CD4-positive, alpha-beta memory T cell (primary cell): ENCODE measurements at regions not wholly inside any gene's neighbourhood (a gene's known extent, or its start where the extent isn't known, plus 50 kb on each side); places are given as distances from the start of the nearest gene placed in this dataset.

Source experiments
- CTCF ChIA-PET: fragments of 350-600 bp; sonication (Branson Sonifier 250); formaldehyde crosslinking; loops from one replicate; lab custom pipeline; 2021; ENCODE audit warnings: inconsistent platforms; ENCODE audit not compliant: partially characterized antibody; lab: Charles Lee
- POLR2A ChIA-PET: fragments of 350-600 bp; sonication (Branson Sonifier 250); formaldehyde crosslinking; loops from one replicate; lab custom pipeline; 2021; ENCODE audit not compliant: partially characterized antibody; lab: Charles Lee
- DNase-seq, 5 donors: peaks; one replicate each; pipeline versions ENCODE4 v3.0.0 to v3.0.0-alpha.2; 2020 to 2022; ENCODE audit warnings: mixed read lengths in 1 of 5
- H3K27ac ChIP-seq: one replicate; pipeline ENCODE4 v1.7.0; 2013; ENCODE audit warnings: low read depth, low read length
- H3K27me3 ChIP-seq: 2 replicates; pipeline ENCODE4 v1.7.0; 2013; ENCODE audit warnings: mild to moderate bottlenecking, low read length, moderate library complexity; ENCODE audit not compliant: insufficient read depth
- H3K36me3 ChIP-seq: 2 replicates; pipeline ENCODE4 v1.7.0; 2013; ENCODE audit warnings: mild to moderate bottlenecking, low read length, moderate library complexity; ENCODE audit not compliant: insufficient read depth
- H3K4me1 ChIP-seq: 2 replicates; pipeline ENCODE4 v1.7.0; 2013; ENCODE audit warnings: mild to moderate bottlenecking, low read length, moderate library complexity; ENCODE audit not compliant: insufficient read depth
- H3K4me3 ChIP-seq, 2 donors: one replicate each; pipeline ENCODE4 v1.7.0; 2013; ENCODE audit warnings: low read length in 2 of 2, mild to moderate bottlenecking in 1 of 2
- H3K9me3 ChIP-seq, 2 donors: one replicate each; pipeline ENCODE4 v1.7.0; 2013; ENCODE audit warnings: low read length in 2 of 2, control low read depth in 1 of 2; ENCODE audit not compliant: control insufficient read depth in 1 of 2
- H3K27ac Mint-ChIP-seq, 7 donors: one replicate each; pipeline ENCODE4 v1.8.0; 2020 to 2021; ENCODE audit warnings: mixed read lengths in 7 of 7, mild to moderate bottlenecking in 6 of 7, inconsistent platforms in 3 of 7, moderate library complexity in 3 of 7
- H3K27me3 Mint-ChIP-seq, 2 donors: one replicate each; pipeline ENCODE4 v1.8.0; 2020 to 2021; ENCODE audit warnings: mixed read lengths in 2 of 2
- H3K36me3 Mint-ChIP-seq, 2 donors: one replicate each; pipeline ENCODE4 v1.8.0; 2020 to 2021; ENCODE audit warnings: mixed read lengths in 2 of 2, inconsistent platforms in 1 of 2, mild to moderate bottlenecking in 1 of 2
- H3K4me1 Mint-ChIP-seq, 4 donors: one replicate each; pipeline ENCODE4 v1.8.0; 2020 to 2021; ENCODE audit warnings: mixed read lengths in 4 of 4, mild to moderate bottlenecking in 1 of 4
- H3K4me3 Mint-ChIP-seq, 8 donors: one replicate each; pipeline ENCODE4 v1.8.0; 2020 to 2021; ENCODE audit warnings: mixed read lengths in 8 of 8, mild to moderate bottlenecking in 7 of 8, moderate library complexity in 6 of 8, inconsistent platforms in 3 of 8
- H3K9me3 Mint-ChIP-seq, 8 donors: one replicate each; pipeline ENCODE4 v1.8.0; 2020 to 2021; ENCODE audit warnings: mixed read lengths in 8 of 8, mild to moderate bottlenecking in 5 of 8, inconsistent platforms in 3 of 8, moderate library complexity in 1 of 8
- intact Hi-C: fragments of 100-400 bp; cut with micrococcal nuclease; formaldehyde crosslinking; loops from one replicate; pipeline ENCODE4 v1.15.1; 2023

GRCh38 chr10:65565246-65565645, 1360.6 kb upstream of the LRRTM3 start:
- no peaks in the 10 kb centered on the region for H3K27me3 Mint-ChIP-seq
- no peak for DNase-seq
- Histone ChIP-seq H3K4me1 (no peaks in the 10 kb centered on the region), H3K36me3 (no peaks in the 10 kb centered on the region), H3K4me3 (no peak overlapping the region), H3K9me3 (no peaks in the 10 kb centered on the region), H3K27me3 (no peaks in the 10 kb centered on the region), H3K27ac (no peak overlapping the region)
- H3K36me3 Mint-ChIP-seq, result no peaks in the 10 kb centered on the region
- CTCF ChIA-PET, result no interaction called here
- H3K27ac Mint-ChIP-seq, result no peak overlapping the region
- intact Hi-C loops, result no loop called here
- POLR2A ChIA-PET, result no interaction called here
- H3K9me3 Mint-ChIP-seq, result peaks cover 0 to 14% (median 3%) of the 10 kb centered on the region in 8 donors
- no peak overlapping the region for H3K4me3 Mint-ChIP-seq
- H3K4me1 Mint-ChIP-seq, result no peaks in the 10 kb centered on the region

DNA sequence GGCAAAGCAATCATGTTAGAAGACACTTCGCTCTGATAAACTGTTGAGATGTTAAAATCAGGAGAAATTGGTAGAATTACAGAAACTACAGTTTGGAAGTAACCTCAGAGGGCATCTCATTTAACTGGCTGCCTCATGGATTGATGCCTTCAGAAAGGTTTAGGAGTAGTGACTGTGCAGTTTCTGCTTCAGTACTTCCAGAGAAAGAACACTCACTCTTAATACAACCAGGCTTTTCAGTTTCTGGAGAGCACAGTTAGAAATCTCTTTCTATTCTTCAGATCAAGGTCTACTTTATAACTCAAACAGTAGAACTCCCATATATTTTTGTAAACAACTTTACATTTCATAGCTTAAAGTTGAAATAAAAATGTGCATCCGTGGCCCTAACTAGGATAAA, 1358.9 kb upstream of the LRRTM3 start:
- intact Hi-C loops, result no loop called here
- no peaks in the 10 kb centered on the region for H3K36me3 ChIP-seq
- POLR2A ChIA-PET, result no interaction called here
- Mint-ChIP-seq H3K27ac (no peak overlapping the region), H3K36me3 (no peaks in the 10 kb centered on the region), H3K4me3 (no peak overlapping the region), H3K4me1 (no peaks in the 10 kb centered on the region), H3K27me3 (no peaks in the 10 kb centered on the region), H3K9me3 (peaks cover 0 to 8% (median 2%) of the 10 kb centered on the region in 8 donors)
- no peak overlapping the region for H3K4me3 ChIP-seq
- DNase-seq, result no peak
- no peaks in the 10 kb centered on the region for H3K4me1 ChIP-seq
- no peak overlapping the region for H3K27ac ChIP-seq
- no peaks in the 10 kb centered on the region for H3K27me3 ChIP-seq
- no peaks in the 10 kb centered on the region for H3K9me3 ChIP-seq
- CTCF ChIA-PET, result no interaction called here

DNA sequence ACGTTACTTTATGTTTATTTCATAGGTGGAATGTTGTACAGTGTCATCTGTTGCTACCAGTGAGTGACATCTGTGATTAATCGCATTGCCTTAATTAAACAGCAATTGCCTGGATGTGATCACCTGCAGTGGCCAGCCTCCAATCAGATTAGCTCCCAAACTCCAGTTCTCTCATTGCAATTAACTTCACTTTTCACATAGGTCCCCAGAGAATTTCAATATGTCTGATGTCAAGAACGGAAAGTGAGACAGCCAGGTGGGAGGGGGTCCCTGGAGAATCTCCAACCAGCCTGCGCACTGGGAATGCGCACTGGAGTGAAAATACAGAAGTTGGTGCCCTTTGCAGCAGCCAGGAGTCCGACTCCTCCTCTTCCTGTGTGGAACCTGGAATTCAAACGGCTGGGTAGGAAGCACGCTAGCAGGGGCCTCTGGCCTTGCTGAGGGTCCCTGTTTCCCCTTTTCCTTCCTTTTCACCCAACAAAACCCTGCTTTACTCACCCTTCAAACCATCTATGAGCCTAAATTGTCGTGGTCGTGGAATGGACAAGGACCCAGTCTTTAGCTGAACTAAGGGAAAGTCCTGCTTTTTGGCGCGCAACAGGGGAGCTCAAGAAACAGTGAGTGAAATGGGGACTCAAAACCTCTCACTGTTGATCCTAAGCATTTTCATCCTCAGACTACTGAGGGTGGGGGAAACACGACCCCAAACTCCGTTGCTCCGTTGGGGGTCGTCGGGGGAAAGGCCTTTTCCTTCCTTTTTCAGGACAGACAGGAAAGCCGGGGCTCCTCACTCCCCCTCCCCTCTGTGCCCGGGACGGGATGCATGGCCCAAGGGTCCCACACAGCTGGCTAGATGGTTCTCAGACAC, 1355.5 kb upstream of the LRRTM3 start:
- H3K27ac Mint-ChIP-seq, result no peak overlapping the region
- no peaks in the 10 kb centered on the region for H3K36me3 Mint-ChIP-seq
- ChIA-PET POLR2A (no interaction called here), CTCF (no interaction called here)
- H3K9me3 ChIP-seq, result no peaks in the 10 kb centered on the region
- no peaks in the 10 kb centered on the region for H3K27me3 Mint-ChIP-seq
- no peaks in the 10 kb centered on the region for H3K27me3 ChIP-seq
- intact Hi-C loops, result no loop called here
- H3K4me1 ChIP-seq, result no peaks in the 10 kb centered on the region
- no peaks in the 10 kb centered on the region for H3K4me1 Mint-ChIP-seq
- no peak for DNase-seq
- H3K4me3 ChIP-seq, result no peak overlapping the region
- H3K4me3 Mint-ChIP-seq, result no peak overlapping the region
- no peaks in the 10 kb centered on the region for H3K36me3 ChIP-seq
- H3K9me3 Mint-ChIP-seq, result peaks cover 0 to 13% (median 3%) of the 10 kb centered on the region in 8 donors
- no peak overlapping the region for H3K27ac ChIP-seq

DNA sequence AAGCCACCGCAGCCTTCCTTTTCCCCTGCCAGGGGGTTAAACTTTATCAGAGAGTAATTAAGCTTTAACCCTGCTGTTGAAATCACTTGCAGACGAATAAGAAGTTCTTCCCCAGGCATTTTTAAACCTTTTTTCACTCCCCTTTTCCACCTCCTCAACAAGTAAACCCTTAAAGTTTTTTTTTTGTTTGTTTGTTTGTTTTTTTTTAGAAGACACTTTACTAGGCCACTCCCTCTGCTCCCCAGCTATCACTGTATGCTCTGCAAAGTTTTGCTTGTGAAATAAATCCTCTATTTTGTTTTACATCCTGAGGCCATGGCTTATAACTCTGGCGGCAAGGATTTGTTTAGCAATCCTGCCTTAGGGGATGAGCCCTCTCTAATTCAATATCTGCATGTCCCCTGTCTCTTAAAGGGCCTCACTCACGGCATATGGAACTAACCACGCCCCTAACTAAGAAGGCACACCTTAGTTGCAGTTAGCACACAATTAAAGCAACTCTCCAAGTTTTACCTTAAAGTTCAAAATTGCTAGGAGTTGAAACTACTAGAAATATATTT, 1354.7 kb upstream of the LRRTM3 start:
- no peaks in the 10 kb centered on the region for H3K9me3 ChIP-seq
- intact Hi-C loops, result no loop called here
- H3K27me3 ChIP-seq, result no peaks in the 10 kb centered on the region
- no peak overlapping the region for H3K27ac Mint-ChIP-seq
- no peaks in the 10 kb centered on the region for H3K4me1 Mint-ChIP-seq
- no peaks in the 10 kb centered on the region for H3K4me1 ChIP-seq
- no peaks in the 10 kb centered on the region for H3K36me3 Mint-ChIP-seq
- no peaks in the 10 kb centered on the region for H3K36me3 ChIP-seq
- peak overlapping the region in 1 of 8 donors; percentile 18 for H3K4me3 Mint-ChIP-seq
- H3K27ac ChIP-seq, result no peak overlapping the region
- no peaks in the 10 kb centered on the region for H3K27me3 Mint-ChIP-seq
- ChIA-PET POLR2A (no interaction called here), CTCF (no interaction called here)
- peaks cover 0 to 13% (median 3%) of the 10 kb centered on the region in 8 donors for H3K9me3 Mint-ChIP-seq
- DNase-seq, result no peak
- H3K4me3 ChIP-seq, result no peak overlapping the region

DNA sequence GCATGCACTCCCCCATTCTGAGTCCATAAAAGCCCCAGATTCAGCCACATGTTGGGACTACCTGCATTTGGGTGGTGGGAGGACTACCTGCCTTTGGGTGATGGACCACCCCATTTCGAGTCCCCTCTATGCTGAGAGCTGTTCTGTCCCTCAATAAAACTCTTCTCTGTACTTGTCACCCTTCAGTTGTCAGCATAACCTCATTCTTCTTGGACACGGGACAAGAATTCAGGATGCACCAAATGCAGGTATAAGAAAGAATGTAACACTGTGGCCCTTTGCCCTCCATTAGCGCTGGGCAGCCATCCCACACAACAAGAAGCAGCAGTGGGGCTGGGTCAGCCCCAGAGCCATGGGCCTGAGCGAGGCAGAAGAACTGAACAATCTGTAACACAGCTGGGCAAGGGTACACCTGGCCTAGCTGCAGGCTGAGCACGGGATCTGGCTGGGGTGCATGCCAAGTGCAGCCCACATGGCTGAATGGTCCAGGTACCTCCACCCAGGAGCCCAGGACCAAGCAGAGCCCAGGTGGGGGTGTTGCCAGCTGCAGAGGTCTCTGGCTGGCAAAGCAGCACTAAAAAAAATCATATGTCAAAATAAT, 1344.3 kb upstream of the LRRTM3 start:
- peaks cover 0 to 7% of the 10 kb centered on the region in 2 donors for H3K9me3 ChIP-seq
- no peak overlapping the region for H3K4me3 Mint-ChIP-seq
- intact Hi-C loops, result no loop called here

GRCh38 chr10:65602182-65602865, 1323.5 kb upstream of the LRRTM3 start:
- no peaks in the 10 kb centered on the region for H3K4me1 Mint-ChIP-seq
- no peaks in the 10 kb centered on the region for H3K27me3 Mint-ChIP-seq
- no peaks in the 10 kb centered on the region for H3K9me3 ChIP-seq
- H3K4me3 ChIP-seq, result no peak overlapping the region
- CTCF ChIA-PET, result no interaction called here
- no peaks in the 10 kb centered on the region for H3K27me3 ChIP-seq
- POLR2A ChIA-PET, result no interaction called here
- H3K27ac Mint-ChIP-seq, result no peak overlapping the region
- DNase-seq, result no peak
- peaks cover 0 to 24% (median 6%) of the 10 kb centered on the region in 8 donors for H3K9me3 Mint-ChIP-seq
- intact Hi-C loops, result no loop called here
- H3K27ac ChIP-seq, result no peak overlapping the region
- no peak overlapping the region for H3K4me3 Mint-ChIP-seq
- H3K36me3 Mint-ChIP-seq, result no peaks in the 10 kb centered on the region
- no peaks in the 10 kb centered on the region for H3K36me3 ChIP-seq
- H3K4me1 ChIP-seq, result no peaks in the 10 kb centered on the region

More for the DNA sequence above, 1344.3 kb upstream of the LRRTM3 start:
- H3K27ac ChIP-seq, result no peak overlapping the region
- H3K4me3 ChIP-seq, result no peak overlapping the region
- H3K4me1 ChIP-seq, result no peaks in the 10 kb centered on the region
- CTCF ChIA-PET, result no interaction called here
- no peak for DNase-seq
- no peaks in the 10 kb centered on the region for H3K27me3 Mint-ChIP-seq
- no peaks in the 10 kb centered on the region for H3K36me3 Mint-ChIP-seq
- no peaks in the 10 kb centered on the region for H3K4me1 Mint-ChIP-seq
- no peak overlapping the region for H3K27ac Mint-ChIP-seq
- POLR2A ChIA-PET, result no interaction called here
- peaks cover 0 to 25% (median 8%) of the 10 kb centered on the region in 8 donors for H3K9me3 Mint-ChIP-seq
- no peaks in the 10 kb centered on the region for H3K36me3 ChIP-seq
- H3K27me3 ChIP-seq, result no peaks in the 10 kb centered on the region

GRCh38 chr10:65611592-65611991, 1314.2 kb upstream of the LRRTM3 start:
- H3K9me3 Mint-ChIP-seq, result peaks cover 3 to 16% (median 8%) of the 10 kb centered on the region in 8 donors
- H3K4me3 Mint-ChIP-seq, result no peak overlapping the region
- Histone ChIP-seq H3K27ac (no peak overlapping the region), H3K9me3 (no peaks in the 10 kb centered on the region), H3K36me3 (no peaks in the 10 kb centered on the region), H3K27me3 (no peaks in the 10 kb centered on the region), H3K4me3 (no peak overlapping the region), H3K4me1 (no peaks in the 10 kb centered on the region)
- no peaks in the 10 kb centered on the region for H3K4me1 Mint-ChIP-seq
- H3K36me3 Mint-ChIP-seq, result no peaks in the 10 kb centered on the region
- ChIA-PET POLR2A (no interaction called here), CTCF (no interaction called here)
- no peaks in the 10 kb centered on the region for H3K27me3 Mint-ChIP-seq
- no peak overlapping the region for H3K27ac Mint-ChIP-seq
- no peak for DNase-seq
- intact Hi-C loops, result no loop called here
